Stimulated activated CD4-positive, alpha-beta T cell treated with anti-CD3 and anti-CD28 coated beads, Interleukin-2, amount 100 ng/mL, for 4 hours (primary cell): ENCODE measurements at regions not wholly inside any gene's neighbourhood (a gene's known extent, or its start where the extent isn't known, plus 50 kb on each side); places are given as distances from the start of the nearest gene placed in this dataset.

Experiments
- DNase-seq: peaks from one replicate; pipeline ENCODE4 v3.0.0-alpha.2; 2020; ENCODE audit warnings: low read depth

GRCh38 chr10:9645928-9646600 is 1371.6 kb upstream of the CELF2 start:
- DNase-seq = no peak

GRCh38 chr10:9654261-9654660 is 1363.4 kb upstream of the CELF2 start:
- DNase-seq = no peak

- DNase-seq = no peak
These were observed 1361.3 kb upstream of the CELF2 start for GRCh38 chr10:9656386-9656785.

GRCh38 chr10:9656996-9657395 is 1360.7 kb upstream of the CELF2 start:
- no peak for DNase-seq

GRCh38 chr10:9657530-9657929 is 1360.1 kb upstream of the CELF2 start:
- DNase-seq = no peak

- DNase-seq = no peak
These were observed 1349.3 kb upstream of the CELF2 start for GRCh38 chr10:9668411-9668810.

- DNase-seq = no peak
These were observed 1346.8 kb upstream of the CELF2 start for GRCh38 chr10:9670911-9671310.

GRCh38 chr10:9681655-9682054 is 1336.0 kb upstream of the CELF2 start:
- DNase-seq = no peak

- DNase-seq = no peak
These were observed 1334.9 kb upstream of the CELF2 start for GRCh38 chr10:9682802-9683201.

GRCh38 chr10:9684186-9684585 is 1333.5 kb upstream of the CELF2 start:
- no peak for DNase-seq

- DNase-seq = no peak
These were observed 1332.1 kb upstream of the CELF2 start for GRCh38 chr10:9685596-9685995.

- DNase-seq = no peak
These were observed 1329.0 kb upstream of the CELF2 start for GRCh38 chr10:9688711-9689110.

- DNase-seq = no peak
These were observed 1310.5 kb upstream of the CELF2 start for GRCh38 chr10:9707216-9707615.

- DNase-seq = no peak
These were observed 1307.8 kb upstream of the CELF2 start for GRCh38 chr10:9709849-9710248.

GRCh38 chr10:9712393-9712792 is 1305.3 kb upstream of the CELF2 start:
- no peak for DNase-seq

GRCh38 chr10:9719246-9719645 is 1298.4 kb upstream of the CELF2 start:
- no peak for DNase-seq

- DNase-seq = no peak
These were observed 1283.9 kb upstream of the CELF2 start for GRCh38 chr10:9733766-9734165.

- DNase-seq = no peak
These were observed 1283.5 kb upstream of the CELF2 start for GRCh38 chr10:9734218-9734617.

- no peak for DNase-seq
These were observed 1281.9 kb upstream of the CELF2 start for GRCh38 chr10:9735731-9736130.

- DNase-seq = no peak
These were observed 1274.0 kb upstream of the CELF2 start for GRCh38 chr10:9743639-9744038.

GRCh38 chr10:9745158-9745557 is 1272.5 kb upstream of the CELF2 start:
- no peak for DNase-seq

GRCh38 chr10:9757176-9757575 is 1260.5 kb upstream of the CELF2 start:
- no peak for DNase-seq

- no peak for DNase-seq
These were observed 1258.1 kb upstream of the CELF2 start for GRCh38 chr10:9759596-9759995.

GRCh38 chr10:9762966-9763656 is 1254.6 kb upstream of the CELF2 start:
- DNase-seq = no peak
